Duodenal mucosa (tissue), 2 donors: ENCODE measurements at regions not wholly inside any gene's neighbourhood (a gene's known extent, or its start where the extent isn't known, plus 50 kb on each side); places are given as distances from the start of the nearest gene placed in this dataset.

Experiments used
- H3K27ac ChIP-seq: one replicate; pipeline ENCODE4 v1.7.0; 2013; ENCODE audit warnings: low read depth, low read length
- H3K27me3 ChIP-seq, 2 donors: one replicate each; pipeline ENCODE4 v1.7.0; 2013; ENCODE audit warnings: low read length in 2 of 2, control low read depth in 1 of 2; ENCODE audit not compliant: insufficient read depth in 2 of 2, control insufficient read depth in 1 of 2
- H3K36me3 ChIP-seq, 2 donors: one replicate each; pipeline ENCODE4 v1.7.0; 2013; ENCODE audit warnings: low read length in 2 of 2, control low read depth in 1 of 2; ENCODE audit not compliant: insufficient read depth in 2 of 2, control insufficient read depth in 1 of 2
- H3K4me1 ChIP-seq, 2 donors: one replicate each; pipeline ENCODE4 v1.7.0; 2013; ENCODE audit warnings: low read length in 2 of 2, control low read depth in 1 of 2; ENCODE audit not compliant: insufficient read depth in 2 of 2, control insufficient read depth in 1 of 2
- H3K4me3 ChIP-seq, 2 donors: one replicate each; pipeline ENCODE4 v1.7.0; 2013; ENCODE audit warnings: low read length in 2 of 2, low read depth in 1 of 2
- H3K9ac ChIP-seq, 2 donors: one replicate each; pipeline ENCODE4 v1.7.0; 2013; ENCODE audit warnings: low read length in 2 of 2, low read depth in 1 of 2
- H3K9me3 ChIP-seq, 2 donors: one replicate each; pipeline ENCODE4 v1.7.0; 2013; ENCODE audit warnings: low read length in 2 of 2, control low read depth in 1 of 2; ENCODE audit not compliant: control insufficient read depth in 1 of 2

DNA sequence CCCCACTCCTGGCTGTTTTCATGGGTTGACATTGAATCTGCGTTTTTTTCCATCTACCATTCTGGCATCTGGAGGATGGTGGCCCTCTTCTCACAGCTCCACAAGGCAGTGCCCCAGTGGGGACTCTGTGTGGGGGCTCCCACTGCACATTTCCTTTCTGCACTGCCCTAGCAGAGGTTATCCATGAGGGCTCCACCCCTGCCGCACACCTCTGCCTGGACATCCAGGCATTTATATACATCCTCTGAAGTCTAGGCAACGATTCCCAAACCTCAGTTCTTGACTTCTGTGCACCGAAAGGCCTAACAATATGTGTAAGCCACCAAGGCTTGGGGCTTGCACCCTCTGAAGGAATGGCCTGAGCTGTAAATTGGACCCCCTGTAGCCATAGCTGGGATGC lies 147.9 kb upstream of the FMN2 start:
- Histone ChIP-seq H3K27ac (no peak overlapping the region), H3K4me1 (no peaks in the 10 kb centered on the region), H3K9ac (no peak overlapping the region), H3K9me3 (peaks cover 0 to 20% of the 10 kb centered on the region in 2 donors), H3K36me3 (no peaks in the 10 kb centered on the region), H3K27me3 (no peaks in the 10 kb centered on the region), H3K4me3 (no peak overlapping the region)

DNA sequence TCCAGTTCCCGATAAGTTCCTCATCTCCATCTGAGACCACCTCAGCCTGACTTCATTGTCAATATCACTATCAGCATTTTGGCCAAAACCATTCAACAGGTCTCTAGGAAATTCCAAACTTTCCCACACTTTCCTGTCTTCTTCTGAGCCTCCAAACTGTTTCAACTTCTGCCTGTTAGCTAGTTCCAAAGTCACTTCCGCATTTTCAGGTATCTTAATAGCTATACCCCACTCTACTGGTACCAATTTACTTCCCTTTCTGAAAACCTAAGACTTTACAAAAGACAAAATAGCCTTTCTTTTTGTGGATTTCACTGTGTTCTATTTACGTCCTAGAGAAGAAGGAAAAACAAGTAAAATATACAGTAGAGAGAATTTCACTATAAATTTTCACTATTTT lies 147.0 kb upstream of the FMN2 start:
- no peak overlapping the region for H3K4me3 ChIP-seq
- no peak overlapping the region for H3K27ac ChIP-seq
- H3K4me1 ChIP-seq = no peaks in the 10 kb centered on the region
- H3K9ac ChIP-seq = no peak overlapping the region
- peaks cover 0 to 20% of the 10 kb centered on the region in 2 donors for H3K9me3 ChIP-seq
- H3K27me3 ChIP-seq = no peaks in the 10 kb centered on the region
- H3K36me3 ChIP-seq = no peaks in the 10 kb centered on the region

- H3K27me3 ChIP-seq = no peaks in the 10 kb centered on the region
- no peak overlapping the region for H3K9ac ChIP-seq
- H3K36me3 ChIP-seq = no peaks in the 10 kb centered on the region
- no peak overlapping the region for H3K4me3 ChIP-seq
- peaks cover 6 to 8% of the 10 kb centered on the region in 2 donors for H3K4me1 ChIP-seq
- no peak overlapping the region for H3K27ac ChIP-seq
- peaks cover 0 to 13% of the 10 kb centered on the region in 2 donors for H3K9me3 ChIP-seq
Measured at GRCh38 chr1:239947801-239948200, 143.9 kb upstream of the FMN2 start.

DNA sequence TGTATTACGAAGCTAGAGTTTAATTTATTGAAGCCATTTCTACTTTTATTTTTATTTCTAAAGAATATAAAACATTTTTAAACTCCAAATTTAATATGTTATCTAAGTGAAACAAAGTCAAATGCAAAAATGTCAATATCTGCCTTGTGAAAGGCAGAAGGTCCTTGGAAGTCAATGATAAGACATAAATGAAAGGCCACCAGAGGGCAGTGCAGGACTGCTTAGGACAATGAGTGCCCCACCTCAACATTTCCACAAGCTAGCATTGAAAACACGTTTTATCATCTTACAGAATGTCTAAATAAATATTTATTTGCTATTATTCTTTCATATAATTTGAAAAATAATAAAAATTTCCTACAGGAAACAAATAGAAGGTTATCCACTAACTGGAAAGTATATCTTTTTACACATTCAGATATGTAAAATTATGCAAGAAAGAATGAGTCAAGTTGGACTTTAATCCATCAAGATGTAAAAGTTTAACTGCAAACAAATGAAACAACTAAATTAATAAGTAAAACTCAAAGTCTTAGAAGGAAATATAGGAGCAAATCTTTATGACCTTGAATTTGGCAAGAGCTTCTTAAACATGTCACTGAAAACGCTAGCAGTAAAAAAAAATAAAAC lies 140.1 kb upstream of the FMN2 start:
- Histone ChIP-seq H3K4me3 (no peak overlapping the region), H3K27me3 (no peaks in the 10 kb centered on the region), H3K9me3 (no peaks in the 10 kb centered on the region), H3K27ac (no peak overlapping the region), H3K36me3 (no peaks in the 10 kb centered on the region), H3K9ac (no peak overlapping the region), H3K4me1 (peaks cover 6 to 10% of the 10 kb centered on the region in 2 donors)

DNA sequence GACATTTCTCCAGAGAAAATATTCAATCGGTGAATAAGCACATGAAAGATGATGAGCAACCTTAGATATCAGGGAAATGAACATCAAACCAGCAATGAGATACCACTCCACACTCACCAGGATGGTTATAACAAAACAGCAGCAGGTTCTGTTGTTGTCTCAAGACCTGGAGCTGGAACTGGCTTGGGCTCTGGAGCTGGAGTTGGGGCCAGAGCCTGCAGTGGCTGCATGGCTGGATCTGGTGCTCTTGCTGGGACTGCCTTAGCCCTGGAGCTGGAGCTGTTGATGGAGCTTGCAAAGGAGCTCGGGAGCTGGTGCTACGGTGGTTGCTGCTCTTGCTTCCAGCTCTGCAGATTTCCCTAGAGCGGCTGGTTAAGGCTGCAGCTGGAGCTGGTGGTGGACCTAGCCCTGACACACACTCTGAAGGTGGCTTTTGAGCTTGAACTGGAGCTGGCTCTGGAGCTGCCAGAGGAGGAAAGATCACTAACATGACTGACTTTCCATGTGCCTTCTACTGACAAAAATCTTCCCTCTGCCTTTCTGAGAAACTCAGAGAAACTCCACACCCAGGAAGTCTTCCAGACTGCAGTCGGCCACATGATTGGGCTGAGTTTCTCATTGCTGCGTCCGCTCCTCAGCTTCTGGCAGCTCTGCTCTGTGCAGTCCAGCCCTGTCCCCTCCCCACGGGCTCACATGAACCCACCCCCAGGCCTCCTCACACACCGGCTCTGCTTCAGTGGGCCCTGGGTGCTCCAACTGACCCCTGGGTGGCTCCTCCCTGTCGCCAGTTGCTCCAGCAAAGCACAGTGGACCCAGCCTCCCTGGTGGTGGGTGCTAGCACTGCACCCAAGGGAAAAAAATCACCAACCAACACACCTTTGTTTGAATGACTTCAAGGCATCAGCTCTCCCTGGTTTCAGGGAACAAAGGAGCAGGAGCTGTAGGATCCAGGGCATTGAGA lies 139.1 kb upstream of the FMN2 start:
- no peaks in the 10 kb centered on the region for H3K36me3 ChIP-seq
- no peak overlapping the region for H3K9ac ChIP-seq
- no peak overlapping the region for H3K4me3 ChIP-seq
- H3K27ac ChIP-seq = no peak overlapping the region
- H3K4me1 ChIP-seq = peaks cover 6 to 10% of the 10 kb centered on the region in 2 donors
- no peaks in the 10 kb centered on the region for H3K27me3 ChIP-seq
- H3K9me3 ChIP-seq = no peaks in the 10 kb centered on the region

DNA sequence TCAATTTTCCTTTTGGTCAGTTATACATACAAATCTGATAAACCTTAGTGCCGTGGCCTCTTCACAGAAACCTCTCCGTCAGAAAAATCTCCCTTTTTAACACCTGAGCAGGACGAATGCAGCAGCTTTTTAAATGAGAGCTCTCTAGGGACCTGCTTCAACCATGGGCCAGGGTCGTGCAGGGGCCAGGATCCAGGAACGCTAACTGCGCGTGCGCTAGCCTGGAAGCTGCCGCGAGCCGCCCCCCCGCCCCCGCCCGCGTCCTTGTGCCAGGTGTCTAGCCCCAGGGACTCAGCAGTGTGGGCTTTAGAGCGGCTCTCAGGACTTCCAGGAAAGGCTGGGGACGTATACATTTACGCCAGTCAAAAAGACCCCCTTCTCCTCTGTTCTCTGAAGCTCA lies 136.8 kb upstream of the FMN2 start:
- Histone ChIP-seq H3K27ac (no peak overlapping the region), H3K27me3 (no peaks in the 10 kb centered on the region), H3K4me3 (no peak overlapping the region), H3K4me1 (peaks cover 6 to 10% of the 10 kb centered on the region in 2 donors), H3K9me3 (no peaks in the 10 kb centered on the region), H3K9ac (no peak overlapping the region), H3K36me3 (no peaks in the 10 kb centered on the region)

DNA sequence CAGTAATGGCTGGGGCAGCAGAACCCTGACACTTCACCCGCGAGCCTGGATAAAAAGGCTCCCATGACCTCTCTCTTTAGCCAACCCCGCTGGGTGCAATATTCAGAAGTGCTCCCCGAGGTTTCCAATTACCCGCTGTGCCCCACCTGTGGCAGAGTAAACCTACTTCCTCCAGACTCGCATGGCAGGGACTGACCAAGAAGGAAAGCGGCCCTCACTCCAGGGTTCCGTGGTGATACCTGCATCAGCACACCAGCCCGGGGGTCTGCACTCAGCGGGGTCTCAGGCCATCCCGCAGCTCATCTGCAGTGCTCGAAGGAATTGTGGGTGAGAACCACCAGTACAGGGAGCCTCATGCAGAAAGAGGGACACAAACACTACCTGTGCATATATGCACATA lies 136.3 kb upstream of the FMN2 start:
- H3K4me3 ChIP-seq = no peak overlapping the region
- peaks cover 6 to 10% of the 10 kb centered on the region in 2 donors for H3K4me1 ChIP-seq
- H3K9me3 ChIP-seq = no peaks in the 10 kb centered on the region
- H3K27ac ChIP-seq = no peak overlapping the region
- H3K9ac ChIP-seq = no peak overlapping the region
- H3K36me3 ChIP-seq = no peaks in the 10 kb centered on the region
- H3K27me3 ChIP-seq = no peaks in the 10 kb centered on the region

- H3K36me3 ChIP-seq = no peaks in the 10 kb centered on the region
- H3K4me3 ChIP-seq = no peak overlapping the region
- no peak overlapping the region for H3K27ac ChIP-seq
- peaks cover 6 to 10% of the 10 kb centered on the region in 2 donors for H3K4me1 ChIP-seq
- H3K27me3 ChIP-seq = no peaks in the 10 kb centered on the region
- no peaks in the 10 kb centered on the region for H3K9me3 ChIP-seq
- H3K9ac ChIP-seq = no peak overlapping the region
Measured at GRCh38 chr1:239956263-239956662, 135.4 kb upstream of the FMN2 start.

GRCh38 chr1:239958063-239958462 lies 133.6 kb upstream of the FMN2 start:
- no peaks in the 10 kb centered on the region for H3K36me3 ChIP-seq
- no peak overlapping the region for H3K27ac ChIP-seq
- no peaks in the 10 kb centered on the region for H3K27me3 ChIP-seq
- H3K4me3 ChIP-seq = no peak overlapping the region
- no peaks in the 10 kb centered on the region for H3K9me3 ChIP-seq
- H3K4me1 ChIP-seq = no peaks in the 10 kb centered on the region
- H3K9ac ChIP-seq = no peak overlapping the region

DNA sequence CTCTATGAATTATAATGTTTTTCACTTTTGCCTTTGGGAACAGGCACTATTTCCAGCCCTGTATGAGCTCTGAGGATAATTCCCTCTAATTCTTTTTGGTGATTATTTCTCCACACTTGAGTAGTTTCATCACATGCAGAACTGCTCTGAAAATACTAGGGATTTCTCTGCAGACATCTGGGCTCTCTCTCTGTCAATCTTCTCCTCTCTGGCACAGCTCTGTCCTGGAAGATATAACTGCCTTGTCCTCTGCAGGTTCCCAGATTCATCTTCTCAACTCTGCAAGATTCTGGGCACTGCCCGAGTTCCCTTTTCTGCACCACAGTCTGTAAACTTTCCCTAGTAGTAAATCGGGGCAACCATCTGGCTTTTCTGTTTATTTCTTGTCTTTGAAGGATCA lies 131.3 kb upstream of the FMN2 start:
- Histone ChIP-seq H3K27me3 (no peaks in the 10 kb centered on the region), H3K36me3 (no peaks in the 10 kb centered on the region), H3K9ac (no peak overlapping the region), H3K9me3 (no peaks in the 10 kb centered on the region), H3K4me3 (no peak overlapping the region), H3K27ac (no peak overlapping the region), H3K4me1 (no peaks in the 10 kb centered on the region)
